ENCODE measurements at regions not wholly inside any gene's neighbourhood (a gene's known extent, or its start where the extent isn't known, plus 50 kb on each side); places are given as distances from the start of the nearest gene placed in this dataset.

- H3K27me3 Mint-ChIP-seq = no peaks in the 10 kb centered on the region
- no peak overlapping the region for H3K27ac Mint-ChIP-seq
- H3K36me3 Mint-ChIP-seq = no peaks in the 10 kb centered on the region
- no peak for TF ChIP-seq CTCF (conservative IDR thresholded peaks at IDR 0.05)
- DNase-seq (ENCODE audit: extremely low spot score, unreplicated experiment) = no peak
- H3K4me1 Mint-ChIP-seq (ENCODE audit: unreplicated experiment) = no peaks in the 10 kb centered on the region
- H3K9me3 Mint-ChIP-seq = peaks cover 8% of the 10 kb centered on the region
- no peak overlapping the region for H3K4me3 Mint-ChIP-seq
These were observed 670.6 kb downstream of the SLC16A7 start for GRCh38 chr12:60266381-60266852.

GRCh38 chr12:60269611-60270269 lies 673.9 kb downstream of the SLC16A7 start:
- H3K4me1 Mint-ChIP-seq (ENCODE audit: unreplicated experiment) = no peaks in the 10 kb centered on the region
- H3K27ac Mint-ChIP-seq = no peak overlapping the region
- DNase-seq (ENCODE audit: extremely low spot score, unreplicated experiment) = no peak
- no peaks in the 10 kb centered on the region for H3K27me3 Mint-ChIP-seq
- H3K36me3 Mint-ChIP-seq = no peaks in the 10 kb centered on the region
- H3K4me3 Mint-ChIP-seq = no peak overlapping the region
- peaks cover 8% of the 10 kb centered on the region for H3K9me3 Mint-ChIP-seq
- no peak for TF ChIP-seq CTCF (conservative IDR thresholded peaks at IDR 0.05)

GRCh38 chr12:60271816-60272215 lies 676.0 kb downstream of the SLC16A7 start:
- Mint-ChIP-seq H3K27ac (no peak overlapping the region), H3K9me3 (peaks cover 8% of the 10 kb centered on the region), H3K36me3 (no peaks in the 10 kb centered on the region), H3K4me1 (ENCODE audit: unreplicated experiment) (no peaks in the 10 kb centered on the region), H3K27me3 (no peaks in the 10 kb centered on the region), H3K4me3 (no peak overlapping the region)
- no peak for TF ChIP-seq CTCF (conservative IDR thresholded peaks at IDR 0.05)
- DNase-seq (ENCODE audit: extremely low spot score, unreplicated experiment) = no peak

- H3K36me3 Mint-ChIP-seq = no peaks in the 10 kb centered on the region
- H3K4me3 Mint-ChIP-seq = no peak overlapping the region
- no peak overlapping the region for H3K27ac Mint-ChIP-seq
These were observed 682.4 kb downstream of the SLC16A7 start for GRCh38 chr12:60278209-60278608.

GRCh38 chr12:60279221-60279620 lies 683.4 kb downstream of the SLC16A7 start:
- Mint-ChIP-seq H3K4me3 (no peak overlapping the region), H3K9me3 (no peaks in the 10 kb centered on the region), H3K4me1 (ENCODE audit: unreplicated experiment) (no peaks in the 10 kb centered on the region), H3K27ac (no peak overlapping the region), H3K27me3 (no peaks in the 10 kb centered on the region), H3K36me3 (no peaks in the 10 kb centered on the region)
- TF ChIP-seq CTCF (conservative IDR thresholded peaks at IDR 0.05) = no peak
- DNase-seq (ENCODE audit: extremely low spot score, unreplicated experiment) = no peak

More at GRCh38 chr12:60278209-60278608, 682.4 kb downstream of the SLC16A7 start:
- no peaks in the 10 kb centered on the region for H3K27me3 Mint-ChIP-seq
- no peaks in the 10 kb centered on the region for H3K9me3 Mint-ChIP-seq
- DNase-seq (ENCODE audit: extremely low spot score, unreplicated experiment) = no peak
- H3K4me1 Mint-ChIP-seq (ENCODE audit: unreplicated experiment) = no peaks in the 10 kb centered on the region
- no peak for TF ChIP-seq CTCF (conservative IDR thresholded peaks at IDR 0.05)
